ENCODE measurements at regions not wholly inside any gene's neighbourhood (a gene's known extent, or its start where the extent isn't known, plus 50 kb on each side); places are given as distances from the start of the nearest gene placed in this dataset.

- BruUV-seq (replicated peaks): no TSS peak
- CTCF ChIA-PET: no interaction called here
- no peak overlapping the region for H3K9ac ChIP-seq (ENCODE audit: low read length)
- H3K9me3 ChIP-seq (ENCODE audit: control insufficient read depth in 1 of 2, insufficient read depth in 1 of 2, low read depth in 1 of 2, low read length in 2 of 2): no peaks in the 10 kb centered on the region; a peak in 1 of 4 replicates
- DNase-seq (ENCODE audit: low read depth, low spot score): no peak
- no peaks in the 10 kb centered on the region for H3K4me1 ChIP-seq (ENCODE audit: control insufficient read depth in 1 of 2, insufficient read depth in 2 of 2, low read length in 2 of 2)
- H3K36me3 ChIP-seq (ENCODE audit: control insufficient read depth in 1 of 2, insufficient read depth in 2 of 2, low read length in 2 of 2): no peaks in the 10 kb centered on the region
- intact Hi-C loops (cut with micrococcal nuclease): no loop called here
- H3K4me3 ChIP-seq (replicated peaks in 1 of 2; ENCODE audit: low read depth in 1 of 2, low read length in 2 of 2): no peak overlapping the region
- H3K27ac ChIP-seq (ENCODE audit: low read depth, low read length): no peak overlapping the region
- RAD21 ChIA-PET (ENCODE audit: low non-redundant PET in 1 of 2, low total read pairs in 2 of 2, uncharacterized antibody in 2 of 2, unreplicated experiment in 2 of 2): no interaction called here
- ATAC-seq: no peak
- no peak overlapping the region for H2AFZ ChIP-seq (ENCODE audit: low read depth, low read length, poor library complexity, severe bottlenecking)
- no peaks in the 10 kb centered on the region for H3K9me2 ChIP-seq (ENCODE audit: insufficient read depth)
- H4K20me1 ChIP-seq (ENCODE audit: insufficient read depth): no peaks in the 10 kb centered on the region
- no peak overlapping the region for H3K4me2 ChIP-seq (ENCODE audit: low read length)
- POLR2A ChIA-PET: no interaction called here
- no peak for TF ChIP-seq SP1 (IDR thresholded peaks at IDR 0.05; ENCODE audit: low read depth)
- no peak for TF ChIP-seq CBX3 (IDR thresholded peaks at IDR 0.05; ENCODE audit: low read depth)
- TF ChIP-seq POLR2A (IDR thresholded peaks at IDR 0.05; ENCODE audit: borderline replicate concordance, extremely low read depth, insufficient read depth, insufficient read length): no peak
- TF ChIP-seq SIN3A (IDR thresholded peaks at IDR 0.05; ENCODE audit: low read depth): no peak
- TF ChIP-seq FOSL1 (IDR thresholded peaks at IDR 0.05; ENCODE audit: low read depth): no peak
- no peaks in the 10 kb centered on the region for H3K79me2 ChIP-seq (ENCODE audit: insufficient read depth, low read length)
- H3K27me3 ChIP-seq (ENCODE audit: insufficient read depth, low read length): peaks cover 8% of the 10 kb centered on the region; the same call in 1 of the 2 replicates
These were observed 180.4 kb upstream of the DIO3 start for GRCh38 chr14:101380940-101381339.

GRCh38 chr14:101383737-101384338 is 177.5 kb upstream of the DIO3 start:
- Histone ChIP-seq H3K27ac (ENCODE audit: low read depth, low read length) (no peak overlapping the region), H4K20me1 (ENCODE audit: insufficient read depth) (no peaks in the 10 kb centered on the region), H3K9me2 (ENCODE audit: insufficient read depth) (no peaks in the 10 kb centered on the region), H3K9me3 (ENCODE audit: control insufficient read depth in 1 of 2, insufficient read depth in 1 of 2, low read depth in 1 of 2, low read length in 2 of 2) (no peaks in the 10 kb centered on the region; a peak in 1 of 4 replicates), H3K79me2 (ENCODE audit: insufficient read depth, low read length) (no peaks in the 10 kb centered on the region), H3K4me2 (ENCODE audit: low read length) (no peak overlapping the region), H3K4me1 (ENCODE audit: control insufficient read depth in 1 of 2, insufficient read depth in 2 of 2, low read length in 2 of 2) (no peaks in the 10 kb centered on the region), H3K9ac (ENCODE audit: low read length) (no peak overlapping the region), H3K36me3 (ENCODE audit: control insufficient read depth in 1 of 2, insufficient read depth in 2 of 2, low read length in 2 of 2) (no peaks in the 10 kb centered on the region), H3K4me3 (replicated peaks in 1 of 2; ENCODE audit: low read depth in 1 of 2, low read length in 2 of 2) (no peak overlapping the region), H2AFZ (ENCODE audit: low read depth, low read length, poor library complexity, severe bottlenecking) (no peak overlapping the region), H3K27me3 (ENCODE audit: insufficient read depth, low read length) (no peaks in the 10 kb centered on the region)
- TF ChIP-seq FOSL1 (IDR thresholded peaks at IDR 0.05; ENCODE audit: low read depth) (no peak), CEBPB (IDR thresholded peaks at IDR 0.05; ENCODE audit: low read depth) (no peak), CBX3 (IDR thresholded peaks at IDR 0.05; ENCODE audit: low read depth) (peak; percentile 41; the same call in 1 of the 2 replicates), EZH2 (IDR thresholded peaks at IDR 0.05) (no peak), ZNF274 (IDR thresholded peaks at IDR 0.05; ENCODE audit: low read depth, low read length) (no peak), MAX (IDR thresholded peaks at IDR 0.05) (no peak)
- intact Hi-C loops (cut with micrococcal nuclease): no loop called here
- POLR2A ChIA-PET: no interaction called here
- BruUV-seq (replicated peaks): no TSS peak
- ATAC-seq (no peak), DNase-seq (ENCODE audit: low read depth, low spot score) (no peak)
- CTCF ChIA-PET: no interaction called here
- RAD21 ChIA-PET (ENCODE audit: low non-redundant PET in 1 of 2, low total read pairs in 2 of 2, uncharacterized antibody in 2 of 2, unreplicated experiment in 2 of 2): no interaction called here
